ENCODE measurements at regions not wholly inside any gene's neighbourhood (a gene's known extent, or its start where the extent isn't known, plus 50 kb on each side); places are given as distances from the start of the nearest gene placed in this dataset.

DNA sequence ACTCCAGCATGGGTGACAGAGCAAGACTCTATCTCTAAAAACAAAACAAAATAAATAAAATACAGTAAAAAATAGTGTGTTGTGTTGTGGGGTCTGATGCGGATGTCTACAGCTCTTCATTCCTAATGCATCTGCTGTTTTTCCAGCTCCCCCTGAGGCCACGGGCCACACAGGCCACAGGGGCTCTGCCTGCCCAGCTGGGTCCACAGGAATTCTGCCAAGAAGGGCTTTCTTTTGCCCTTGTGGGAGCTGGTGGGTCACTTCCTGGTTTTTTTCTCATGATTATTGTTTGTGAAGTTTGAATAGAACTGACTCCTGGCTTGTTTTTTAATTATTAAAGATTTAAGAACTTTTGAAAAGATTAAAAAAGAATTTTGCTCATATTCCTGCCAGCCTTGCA, 67.4 kb upstream of the CLDN5 start:
- no peak overlapping the region for H3K4me3 ChIP-seq
- H3K27ac ChIP-seq = no peak overlapping the region
- H3K27me3 ChIP-seq (ENCODE audit: low read depth) = no peaks in the 10 kb centered on the region
- no peak for ATAC-seq
- DNase-seq = no peak
- intact Hi-C loops (cut with DNase I) = no loop called here
- H3K36me3 ChIP-seq = no peaks in the 10 kb centered on the region
- TF ChIP-seq, protein P1, sequence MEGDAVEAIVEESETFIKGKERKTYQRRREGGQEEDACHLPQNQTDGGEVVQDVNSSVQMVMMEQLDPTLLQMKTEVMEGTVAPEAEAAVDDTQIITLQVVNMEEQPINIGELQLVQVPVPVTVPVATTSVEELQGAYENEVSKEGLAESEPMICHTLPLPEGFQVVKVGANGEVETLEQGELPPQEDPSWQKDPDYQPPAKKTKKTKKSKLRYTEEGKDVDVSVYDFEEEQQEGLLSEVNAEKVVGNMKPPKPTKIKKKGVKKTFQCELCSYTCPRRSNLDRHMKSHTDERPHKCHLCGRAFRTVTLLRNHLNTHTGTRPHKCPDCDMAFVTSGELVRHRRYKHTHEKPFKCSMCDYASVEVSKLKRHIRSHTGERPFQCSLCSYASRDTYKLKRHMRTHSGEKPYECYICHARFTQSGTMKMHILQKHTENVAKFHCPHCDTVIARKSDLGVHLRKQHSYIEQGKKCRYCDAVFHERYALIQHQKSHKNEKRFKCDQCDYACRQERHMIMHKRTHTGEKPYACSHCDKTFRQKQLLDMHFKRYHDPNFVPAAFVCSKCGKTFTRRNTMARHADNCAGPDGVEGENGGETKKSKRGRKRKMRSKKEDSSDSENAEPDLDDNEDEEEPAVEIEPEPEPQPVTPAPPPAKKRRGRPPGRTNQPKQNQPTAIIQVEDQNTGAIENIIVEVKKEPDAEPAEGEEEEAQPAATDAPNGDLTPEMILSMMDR (IDR thresholded peaks at IDR 0.05) = no peak
- H3K4me1 ChIP-seq = peaks cover 6% of the 10 kb centered on the region
- no peaks in the 10 kb centered on the region for H3K9me3 ChIP-seq

DNA sequence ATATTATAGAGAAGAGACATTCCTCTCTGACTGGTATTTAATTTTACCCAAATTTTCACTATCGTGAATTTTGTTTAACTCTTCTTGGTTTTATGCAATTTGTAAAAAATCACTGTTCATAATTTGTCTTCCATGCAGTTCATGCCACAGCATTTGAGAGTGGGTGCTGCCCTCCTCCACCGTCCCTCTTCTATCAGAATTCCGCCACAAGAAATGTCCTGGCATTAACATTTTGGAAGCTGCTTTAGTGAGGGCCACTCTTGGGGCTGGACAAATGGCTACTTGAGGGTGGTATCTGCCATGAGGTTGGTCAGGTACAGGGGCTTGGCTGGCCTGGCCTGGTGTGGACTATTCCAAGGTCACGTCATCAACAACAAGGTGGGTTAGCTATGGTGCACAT, 68.3 kb upstream of the CLDN5 start:
- ATAC-seq (no peak), DNase-seq (no peak)
- Histone ChIP-seq H3K27ac (no peak overlapping the region), H3K9me3 (no peaks in the 10 kb centered on the region), H3K4me3 (no peak overlapping the region), H3K36me3 (no peaks in the 10 kb centered on the region), H3K27me3 (ENCODE audit: low read depth) (no peaks in the 10 kb centered on the region), H3K4me1 (peaks cover 14% of the 10 kb centered on the region)
- intact Hi-C loops (cut with DNase I) = no loop called here
- TF ChIP-seq, protein P1 (IDR thresholded peaks at IDR 0.05) = no peak

DNA sequence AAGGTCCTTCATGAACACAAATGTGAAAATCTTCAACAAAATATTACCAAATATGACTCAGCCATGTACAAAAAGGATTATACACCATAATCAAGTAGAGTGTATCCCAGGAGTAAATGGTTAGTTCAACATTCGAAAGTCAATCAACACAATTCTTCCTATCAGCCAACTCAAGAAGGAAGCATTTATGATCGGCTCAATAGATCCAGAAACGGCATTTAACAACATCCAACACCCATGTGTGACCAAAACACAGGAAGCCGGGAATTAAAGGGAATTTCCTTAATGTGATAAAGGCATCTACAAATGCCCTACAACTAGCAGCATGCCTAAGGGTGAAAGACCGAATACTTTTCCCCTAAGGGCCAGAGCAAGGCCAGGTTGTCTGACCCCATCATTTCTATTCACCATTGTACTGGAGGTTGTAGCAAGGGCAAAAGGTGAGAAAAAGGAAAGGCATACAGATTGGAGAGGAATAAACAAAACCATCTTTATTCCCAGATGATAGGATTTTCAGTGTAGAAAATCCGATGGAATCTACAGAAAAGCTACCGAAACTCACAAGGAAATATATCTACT, 69.9 kb upstream of the CLDN5 start:
- DNase-seq (no peak), ATAC-seq (no peak)
- intact Hi-C loops (cut with DNase I) = no loop called here
- H3K9me3 ChIP-seq = no peaks in the 10 kb centered on the region
- no peaks in the 10 kb centered on the region for H3K27me3 ChIP-seq (ENCODE audit: low read depth)
- TF ChIP-seq, protein P1 (IDR thresholded peaks at IDR 0.05) = no peak
- H3K4me3 ChIP-seq = no peak overlapping the region
- H3K4me1 ChIP-seq = peaks cover 28% of the 10 kb centered on the region
- H3K36me3 ChIP-seq = no peaks in the 10 kb centered on the region
- no peak overlapping the region for H3K27ac ChIP-seq

DNA sequence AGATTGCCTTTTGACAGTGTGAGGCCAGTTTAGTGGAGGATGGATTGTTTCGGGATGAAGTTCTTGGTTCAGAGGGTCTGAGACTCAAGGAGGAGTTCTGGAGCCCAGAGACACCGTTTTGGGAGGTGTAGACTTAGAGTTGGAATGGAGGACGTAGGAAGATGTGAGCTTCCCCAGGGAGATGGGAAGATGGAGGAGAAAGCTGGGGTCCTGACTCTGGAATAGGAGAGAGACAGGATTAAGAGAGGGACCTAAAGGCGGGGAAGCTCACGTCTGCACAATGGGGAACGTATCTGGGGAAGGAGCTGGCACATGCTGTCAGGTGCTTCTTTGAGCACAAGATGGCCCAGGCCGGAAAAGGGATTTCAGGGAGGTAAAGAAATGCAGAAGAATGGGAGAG, 71.3 kb upstream of the CLDN5 start:
- Histone ChIP-seq H3K36me3 (no peaks in the 10 kb centered on the region), H3K9me3 (no peaks in the 10 kb centered on the region), H3K27me3 (ENCODE audit: low read depth) (no peaks in the 10 kb centered on the region), H3K4me1 (peaks cover 32% of the 10 kb centered on the region), H3K27ac (no peak overlapping the region), H3K4me3 (no peak overlapping the region)
- TF ChIP-seq, protein P1 (IDR thresholded peaks at IDR 0.05) = no peak
- ATAC-seq (no peak), DNase-seq (no peak)
- intact Hi-C loops (cut with DNase I) = no loop called here

DNA sequence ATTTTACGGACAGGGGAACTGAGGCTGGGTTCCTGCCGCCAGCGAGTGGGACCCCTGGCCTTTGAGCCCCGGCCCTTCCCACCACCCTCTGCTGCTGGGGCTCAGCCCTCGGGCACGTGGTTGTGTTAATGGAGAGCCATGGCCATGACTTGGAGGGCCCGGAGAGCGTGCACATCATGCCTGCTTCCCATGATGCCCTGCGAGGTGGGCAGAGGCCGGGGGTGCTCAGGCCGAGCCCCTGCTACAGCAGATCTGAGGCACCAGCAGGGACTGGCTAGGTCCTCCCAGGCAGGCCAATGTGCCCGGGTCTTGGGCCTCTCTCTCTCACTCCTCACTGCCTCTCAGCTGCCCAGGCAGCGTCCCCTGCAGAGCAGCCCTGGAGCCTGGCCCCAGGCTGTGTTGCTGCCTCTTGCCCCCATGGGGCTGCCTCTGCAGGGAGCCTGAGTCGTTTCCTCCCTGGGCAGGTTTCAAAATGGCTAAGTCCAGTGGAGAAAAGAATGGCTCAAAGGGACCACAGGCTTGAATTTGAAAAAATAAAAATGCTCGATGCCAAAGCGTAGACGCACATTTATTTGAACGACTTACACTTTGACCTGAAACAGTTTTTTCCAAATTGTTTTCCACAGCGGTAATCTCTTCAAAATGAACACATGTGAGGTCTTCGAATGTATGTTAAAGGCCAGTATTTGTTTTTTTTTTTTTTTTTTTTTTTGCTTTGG, 72.6 kb upstream of the CLDN5 start:
- DNase-seq = no peak
- Histone ChIP-seq H3K27me3 (ENCODE audit: low read depth) (no peaks in the 10 kb centered on the region), H3K27ac (peak overlapping the region; percentile 75)

More for the DNA sequence above, 72.6 kb upstream of the CLDN5 start:
- intact Hi-C loops (cut with DNase I) = no loop called here
- TF ChIP-seq, protein P1 (IDR thresholded peaks at IDR 0.05) = no peak
- Histone ChIP-seq H3K4me3 (no peak overlapping the region), H3K4me1 (peaks cover 32% of the 10 kb centered on the region), H3K36me3 (no peaks in the 10 kb centered on the region), H3K9me3 (no peaks in the 10 kb centered on the region)
- ATAC-seq = peak in 1 of 2 donors; percentile 15

All from lower lobe of right lung (tissue), 2 donors.